Epithelial cell of proximal tubule (primary cell): ENCODE measurements at regions not wholly inside any gene's neighbourhood (a gene's known extent, or its start where the extent isn't known, plus 50 kb on each side); places are given as distances from the start of the nearest gene placed in this dataset.

Experiments used
- DNase-seq: peaks from one replicate; pipeline ENCODE4 v3.0.0-alpha.2; 2011; ENCODE audit warnings: low read depth
- H3K4me3 ChIP-seq: 2 replicates; pipeline ENCODE4 v1.5.1; 2011; ENCODE audit warnings: low read depth, mild to moderate bottlenecking, low read length
- CTCF ChIP-seq: conservative IDR thresholded peaks from 2 replicates; pipeline ENCODE4 v1.5.1; 2012; ENCODE audit warnings: low read depth, mild to moderate bottlenecking, low read length

DNA sequence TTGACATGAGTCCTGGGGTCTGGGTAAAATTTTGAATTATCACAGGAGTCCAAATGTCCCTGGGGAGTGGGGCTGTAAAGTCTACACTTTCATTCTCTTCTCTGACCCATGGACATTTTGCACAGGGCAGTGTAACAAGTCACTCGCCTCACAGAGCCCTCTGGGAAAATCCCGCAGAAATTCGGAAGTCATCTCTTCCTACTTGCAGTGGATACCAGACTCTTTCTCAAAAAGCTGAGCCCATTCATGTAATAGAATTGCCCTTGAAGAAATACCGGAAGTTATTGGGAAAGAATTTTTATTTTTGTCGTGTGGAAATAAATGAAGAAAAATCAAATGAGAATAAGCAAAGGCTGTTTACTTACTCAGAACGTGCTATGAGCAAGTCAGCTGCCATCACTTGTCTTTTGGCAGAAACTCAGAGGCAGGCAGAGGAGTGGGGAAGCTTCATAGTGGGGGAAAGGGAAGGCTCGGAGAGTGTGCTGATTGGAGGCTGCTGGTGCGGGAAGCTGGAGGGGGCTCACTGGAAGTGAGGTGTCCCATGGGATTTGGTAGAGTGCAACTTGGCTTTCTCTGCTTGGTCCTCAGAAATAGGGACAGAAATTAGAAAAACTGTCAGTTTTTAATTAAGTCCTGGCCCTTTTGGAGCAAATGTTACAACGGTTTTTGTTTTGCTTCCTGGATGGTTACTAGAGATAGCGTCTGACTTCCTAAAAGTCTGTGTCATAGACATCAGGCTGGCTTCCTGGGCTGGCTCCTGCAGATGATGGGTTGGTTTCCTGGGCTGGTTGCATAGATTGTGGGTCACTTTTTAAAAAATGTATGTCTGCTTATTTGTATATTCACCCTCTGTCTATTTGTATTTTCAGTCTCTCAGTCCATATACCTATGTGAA lies 79.8 kb upstream of the EEF1E1 start:
- no peak for DNase-seq
- TF ChIP-seq CTCF: no peak

DNA sequence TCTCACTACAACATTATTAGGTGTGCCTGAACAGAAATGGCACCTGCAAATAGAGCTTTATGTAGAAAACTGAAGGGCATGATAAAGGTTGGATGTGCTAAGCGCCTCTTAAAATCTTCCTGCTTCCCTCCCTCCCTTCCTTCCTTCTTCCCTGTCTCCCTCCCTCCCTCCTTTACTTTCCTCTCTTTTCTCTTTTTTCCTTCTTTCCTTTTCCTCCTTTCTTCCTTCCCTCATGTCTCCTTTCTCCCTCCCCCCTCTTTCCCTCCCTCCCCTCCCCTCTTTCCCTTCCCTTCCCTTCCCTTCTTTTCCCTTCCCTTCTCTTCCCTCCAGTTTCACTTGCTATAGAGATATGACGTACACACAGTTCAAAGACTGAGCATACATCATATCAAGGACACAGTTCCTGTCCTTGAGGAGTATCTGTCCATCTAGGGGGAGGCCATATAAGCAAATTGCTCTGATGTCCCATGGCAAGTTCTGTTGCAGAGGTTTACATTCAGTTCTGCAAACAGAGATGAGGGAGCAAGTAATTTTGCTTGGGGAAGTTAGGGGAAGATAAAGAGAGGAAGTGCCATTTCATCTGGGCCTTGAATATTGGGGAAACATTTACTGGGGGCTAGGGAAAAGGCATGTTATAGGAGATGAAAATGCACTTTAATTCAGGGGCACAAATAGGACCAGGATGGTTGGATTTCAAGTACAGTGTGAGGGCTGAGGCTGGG lies 79.0 kb upstream of the EEF1E1 start:
- no peak overlapping the region for H3K4me3 ChIP-seq
- no peak for TF ChIP-seq CTCF
- DNase-seq: no peak

More for the DNA sequence above, 79.8 kb upstream of the EEF1E1 start:
- H3K4me3 ChIP-seq: no peak overlapping the region

- TF ChIP-seq CTCF: no peak
- H3K4me3 ChIP-seq: no peak overlapping the region
Observed at GRCh38 chr6:8180327-8181159, 78.2 kb upstream of the EEF1E1 start.

GRCh38 chr6:8177721-8178120 lies 75.4 kb upstream of the EEF1E1 start:
- TF ChIP-seq CTCF: no peak
- no peak overlapping the region for H3K4me3 ChIP-seq
- peak; percentile 94 for DNase-seq

More at GRCh38 chr6:8180327-8181159, 78.2 kb upstream of the EEF1E1 start:
- peak; percentile 76 for DNase-seq

DNA sequence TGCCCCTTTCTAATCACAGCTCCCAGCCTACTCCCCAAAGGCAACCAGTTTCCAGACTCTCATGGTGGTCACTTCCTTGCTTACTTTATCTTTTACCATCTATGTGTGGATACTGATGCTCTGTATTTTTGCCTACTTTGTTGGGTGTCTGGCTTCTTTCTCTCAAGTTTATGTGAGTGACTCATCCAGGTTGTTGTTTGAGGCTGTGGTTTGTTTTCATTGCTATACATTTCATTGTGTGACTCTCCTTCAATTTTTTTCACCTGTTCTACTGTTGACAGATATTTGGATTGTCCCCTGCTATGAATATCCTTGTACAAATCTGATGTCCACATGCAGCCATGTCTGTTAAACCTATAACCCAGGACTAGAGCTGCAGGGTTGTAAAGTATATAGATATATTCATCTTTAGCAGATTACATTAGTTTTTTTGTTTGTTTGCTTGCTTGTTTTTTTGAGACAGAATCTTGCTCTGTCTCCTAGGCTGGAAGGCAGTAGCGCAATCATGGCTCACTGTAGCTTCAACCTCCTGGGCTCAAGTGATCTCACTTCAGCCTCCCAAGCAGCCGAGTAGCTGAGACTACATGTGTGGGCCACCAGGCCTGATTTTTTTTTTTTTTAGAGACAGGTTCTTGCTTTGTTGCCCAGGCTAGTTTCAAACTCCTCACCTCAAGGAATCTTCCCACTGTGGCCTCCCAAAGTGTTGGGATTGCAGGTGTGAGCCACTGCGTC lies 72.9 kb upstream of the EEF1E1 start:
- no peak for TF ChIP-seq CTCF
- H3K4me3 ChIP-seq: no peak overlapping the region
- no peak for DNase-seq

- no peak for TF ChIP-seq CTCF
- no peak for DNase-seq
- no peak overlapping the region for H3K4me3 ChIP-seq
Observed at GRCh38 chr6:8174571-8174970, 72.2 kb upstream of the EEF1E1 start.
